ENCODE measurements at regions not wholly inside any gene's neighbourhood (a gene's known extent, or its start where the extent isn't known, plus 50 kb on each side); places are given as distances from the start of the nearest gene placed in this dataset.

GRCh38 chr3:189014526-189014925 lies 157.2 kb upstream of the TPRG1 start:
- Histone ChIP-seq H4K5ac (ENCODE audit: insufficient read length, low read depth, low read length) (no peak overlapping the region), H2BK12ac (ENCODE audit: low read depth, low read length) (no peak overlapping the region), H2BK20ac (ENCODE audit: low read length) (no peak overlapping the region), H3K4me3 (ENCODE audit: extremely low read depth in 1 of 4, insufficient read depth in 2 of 4, low read depth in 3 of 4, low read length in 4 of 4) (no peak overlapping the region), H3K23me2 (ENCODE audit: low read depth, low read length) (no peaks in the 10 kb centered on the region), H4K91ac (replicated peaks; ENCODE audit: insufficient read length, low read length) (no peak overlapping the region), H3K4me2 (ENCODE audit: insufficient read depth in 1 of 2, low read depth in 2 of 2, low read length in 2 of 2) (no peak overlapping the region), H2BK120ac (replicated peaks; ENCODE audit: low read depth, low read length) (no peak overlapping the region), H3K9me3 (ENCODE audit: insufficient read depth in 2 of 2, low read depth in 1 of 2, low read length in 1 of 2) (peaks cover 4 to 10% of the 10 kb centered on the region in 2 experiments; a peak in 2 of 4 replicates), H2BK5ac (ENCODE audit: low read depth, low read length) (no peak overlapping the region), H3K4ac (replicated peaks; ENCODE audit: insufficient read length, low read depth, low read length) (no peak overlapping the region), H4K8ac (ENCODE audit: extremely low read depth, insufficient read depth, low read length) (no peak overlapping the region), H3K79me1 (ENCODE audit: low read depth, low read length) (no peaks in the 10 kb centered on the region), H2BK15ac (ENCODE audit: low read length) (no peak overlapping the region), H3K4me1 (replicated peaks in 1 of 4; ENCODE audit: control insufficient read depth in 3 of 4, insufficient read depth in 4 of 4, low read length in 3 of 4) (no peaks in the 10 kb centered on the region), H3K79me2 (ENCODE audit: control insufficient read depth in 1 of 2, insufficient read depth in 2 of 2, low read length in 2 of 2) (no peaks in the 10 kb centered on the region), H3K14ac (ENCODE audit: insufficient read length) (no peak overlapping the region), H2AK5ac (ENCODE audit: low read depth, low read length) (no peak overlapping the region), H3K9ac (replicated peaks in 1 of 4; ENCODE audit: extremely low read depth in 1 of 4, low read depth in 3 of 4, low read length in 3 of 4) (no peak overlapping the region), H3K27ac (ENCODE audit: low read depth, low read length) (no peak overlapping the region), H3K36me3 (ENCODE audit: control insufficient read depth in 2 of 4, insufficient read depth in 4 of 4, low read length in 3 of 4) (no peaks in the 10 kb centered on the region), H3K27me3 (replicated peaks in 1 of 4; ENCODE audit: control insufficient read depth in 3 of 4, extremely low read depth in 1 of 4, insufficient read depth in 3 of 4, low read length in 3 of 4) (no peaks in the 10 kb centered on the region), H3K18ac (ENCODE audit: extremely low read depth, low read length) (no peak overlapping the region), H3K23ac (ENCODE audit: insufficient read length) (no peak overlapping the region), H4K20me1 (replicated peaks in 1 of 2; ENCODE audit: control insufficient read depth in 1 of 2, insufficient read depth in 2 of 2, low read length in 2 of 2) (no peaks in the 10 kb centered on the region), H2AFZ (ENCODE audit: low read length) (no peak overlapping the region), H3K56ac (replicated peaks; ENCODE audit: insufficient read length, low read depth, low read length) (no peak overlapping the region)
- no peak for FAIRE-seq
- POLR2A ChIA-PET (ENCODE audit: partially characterized antibody), result no interaction called here
- CTCF ChIA-PET (ENCODE audit: partially characterized antibody), result no interaction called here
- TF ChIP-seq CBX5 (IDR thresholded peaks at IDR 0.05; ENCODE audit: low read depth, low read length) (no peak), CHD2 (IDR thresholded peaks at IDR 0.05; ENCODE audit: low read length) (no peak), SUZ12 (IDR thresholded peaks at IDR 0.05; ENCODE audit: low read length) (no peak), USF2 (IDR thresholded peaks at IDR 0.05; ENCODE audit: low read length) (no peak), RBBP5 (IDR thresholded peaks at IDR 0.05; ENCODE audit: borderline replicate concordance, low read depth, low read length) (no peak), RFX5 (IDR thresholded peaks at IDR 0.05; ENCODE audit: borderline replicate concordance, low read depth, low read length) (no peak), CTCF (IDR thresholded peaks at IDR 0.05; ENCODE audit: control extremely low read depth in 1 of 3, insufficient read depth in 1 of 3, low read depth in 1 of 3, low read length in 3 of 3) (no peak)
- no peak for DNase-seq (ENCODE audit: low read depth in 1 of 2, low spot score in 2 of 2)
